ENCODE measurements at regions not wholly inside any gene's neighbourhood (a gene's known extent, or its start where the extent isn't known, plus 50 kb on each side); places are given as distances from the start of the nearest gene placed in this dataset.
"Not testable (repeated sequence)": the region's sequence is repeated elsewhere in the genome, so short reads cannot be mapped to it uniquely, and the experiment has no call there.

GRCh38 chr13:94811753-94812152 is 99.4 kb upstream of the SOX21 start:
- Histone ChIP-seq H3K27me3 (no peaks in the 10 kb centered on the region), H3K27ac (no peak overlapping the region), H3K4me1 (no peaks in the 10 kb centered on the region), H3K9me3 (no peaks in the 10 kb centered on the region), H3K36me3 (ENCODE audit: low read depth, missing control alignments) (no peaks in the 10 kb centered on the region), H3K4me3 (no peak overlapping the region)
- no peak for TF ChIP-seq CTCF (IDR thresholded peaks at IDR 0.05)
- no peak for TF ChIP-seq POLR2A (IDR thresholded peaks at IDR 0.05)
- no peak for DNase-seq
- intact Hi-C loops (cut with DNase I; ENCODE audit: low total_unique reads): no loop called here

GRCh38 chr13:94800423-94800822 is 88.1 kb upstream of the SOX21 start:
- intact Hi-C loops (cut with DNase I; ENCODE audit: low total_unique reads): no loop called here
- 64 to 68% methylated on average over 5 of the region's 5 CpGs for WGBS, 2 donors
- no peaks in the 10 kb centered on the region for H3K4me1 ChIP-seq
- H3K9me3 ChIP-seq: no peaks in the 10 kb centered on the region
- H3K4me3 ChIP-seq: no peak overlapping the region
- no peak for DNase-seq
- H3K27me3 ChIP-seq: no peaks in the 10 kb centered on the region
- H3K27ac ChIP-seq: no peak overlapping the region
- TF ChIP-seq CTCF (IDR thresholded peaks at IDR 0.05) (no peak), POLR2A (IDR thresholded peaks at IDR 0.05) (no peak)
- H3K36me3 ChIP-seq (ENCODE audit: low read depth, missing control alignments): no peaks in the 10 kb centered on the region

- no peak overlapping the region for H3K4me3 ChIP-seq
- WGBS, 2 donors: 80 to 87% methylated on average over 5 of the region's 5 CpGs
- no peaks in the 10 kb centered on the region for H3K36me3 ChIP-seq (ENCODE audit: low read depth, missing control alignments)
- intact Hi-C loops (cut with DNase I; ENCODE audit: low total_unique reads): no loop called here
- no peak for DNase-seq
- no peaks in the 10 kb centered on the region for H3K27me3 ChIP-seq
- no peak overlapping the region for H3K27ac ChIP-seq
- H3K9me3 ChIP-seq: no peaks in the 10 kb centered on the region
- no peak for TF ChIP-seq POLR2A (IDR thresholded peaks at IDR 0.05)
- no peak for TF ChIP-seq CTCF (IDR thresholded peaks at IDR 0.05)
- H3K4me1 ChIP-seq: no peaks in the 10 kb centered on the region
Measured at GRCh38 chr13:94799299-94799698, 87.0 kb upstream of the SOX21 start.

GRCh38 chr13:94798738-94799137 is 86.4 kb upstream of the SOX21 start:
- no peaks in the 10 kb centered on the region for H3K27me3 ChIP-seq
- H3K4me1 ChIP-seq: no peaks in the 10 kb centered on the region
- no peak for DNase-seq
- 74 to 83% methylated on average over 6 of the region's 6 CpGs for WGBS, 2 donors
- no peak for TF ChIP-seq CTCF (IDR thresholded peaks at IDR 0.05)
- no peak for TF ChIP-seq POLR2A (IDR thresholded peaks at IDR 0.05)
- H3K4me3 ChIP-seq: no peak overlapping the region
- no peak overlapping the region for H3K27ac ChIP-seq
- H3K36me3 ChIP-seq (ENCODE audit: low read depth, missing control alignments): no peaks in the 10 kb centered on the region
- intact Hi-C loops (cut with DNase I; ENCODE audit: low total_unique reads): no loop called here
- H3K9me3 ChIP-seq: no peaks in the 10 kb centered on the region

GRCh38 chr13:94795292-94795691 is 82.9 kb upstream of the SOX21 start:
- Histone ChIP-seq H3K4me3 (no peak overlapping the region), H3K27me3 (no peaks in the 10 kb centered on the region), H3K9me3 (no peaks in the 10 kb centered on the region), H3K36me3 (ENCODE audit: low read depth, missing control alignments) (no peaks in the 10 kb centered on the region), H3K27ac (no peak overlapping the region), H3K4me1 (no peaks in the 10 kb centered on the region)
- intact Hi-C loops (cut with DNase I; ENCODE audit: low total_unique reads): no loop called here
- no peak for DNase-seq
- 84 to 87% methylated on average over 7 of the region's 7 CpGs for WGBS, 2 donors
- TF ChIP-seq CTCF (IDR thresholded peaks at IDR 0.05) (no peak), POLR2A (IDR thresholded peaks at IDR 0.05) (no peak)

GRCh38 chr13:94786246-94786645 is 73.9 kb upstream of the SOX21 start:
- H3K4me1 ChIP-seq; H3K4me3 ChIP-seq; intact Hi-C loops (cut with DNase I; ENCODE audit: low total_unique reads); H3K36me3 ChIP-seq (ENCODE audit: low read depth, missing control alignments); H3K27ac ChIP-seq; H3K27me3 ChIP-seq; DNase-seq; H3K9me3 ChIP-seq: not testable (repeated sequence)
- 65 to 95% methylated on average over 2 of the region's 2 CpGs for WGBS, 2 donors

Data from testis (tissue), 2 donors.